ENCODE measurements at regions not wholly inside any gene's neighbourhood (a gene's known extent, or its start where the extent isn't known, plus 50 kb on each side); places are given as distances from the start of the nearest gene placed in this dataset.
A peak's percentile ranks its signal among the peaks of the same experiment; 100 is the strongest.

GRCh38 chr2:139020287-139020686 is 240.1 kb upstream of the NXPH2 start:
- Histone ChIP-seq H3K4me3 (ENCODE audit: control insufficient read depth in 2 of 3, extremely low read depth in 1 of 3, insufficient read depth in 2 of 3, low read depth in 1 of 3, low read length in 3 of 3) (no peak overlapping the region), H3K9me1 (ENCODE audit: control insufficient read depth, extremely low read depth, insufficient read depth, low read length) (no peaks in the 10 kb centered on the region), H3K9ac (ENCODE audit: control insufficient read depth, extremely low read depth, insufficient read depth, low read length) (no peak overlapping the region), H3K36me3 (ENCODE audit: control insufficient read depth in 2 of 2, extremely low read depth in 1 of 2, insufficient read depth in 2 of 2, low read length in 2 of 2) (no peaks in the 10 kb centered on the region), H3K79me2 (ENCODE audit: control insufficient read depth, insufficient read depth, low read length) (no peaks in the 10 kb centered on the region), H3K4me1 (ENCODE audit: control insufficient read depth, extremely low read depth, insufficient read depth, low read length) (no peaks in the 10 kb centered on the region), H3K27ac (ENCODE audit: control insufficient read depth, insufficient read depth, low read length) (no peak overlapping the region), H4K20me1 (ENCODE audit: control insufficient read depth, extremely low read depth, insufficient read depth, low read length) (no peaks in the 10 kb centered on the region), H3K27me3 (ENCODE audit: control insufficient read depth, extremely low read depth, insufficient read depth, low read length) (no peaks in the 10 kb centered on the region), H3K4me2 (ENCODE audit: control insufficient read depth, extremely low read depth, insufficient read depth, low read depth, low read length) (no peak overlapping the region), H3K9me3 (ENCODE audit: control insufficient read depth, low read depth, low read length) (peaks cover 2% of the 10 kb centered on the region), H2AFZ (ENCODE audit: control insufficient read depth, low read length) (no peak overlapping the region)
- dilution Hi-C loops (cut with MboI; ENCODE audit: extremely low pct_ligation_motif_present, low sequenced_read_pairs), result no loop called here
- DNase-seq (ENCODE audit: low read depth, low spot score), result no peak
- peak; percentile 29 for FAIRE-seq
- no peak for TF ChIP-seq EZH2 (IDR thresholded peaks at IDR 0.05; ENCODE audit: low read length)
- TF ChIP-seq, protein P1, sequence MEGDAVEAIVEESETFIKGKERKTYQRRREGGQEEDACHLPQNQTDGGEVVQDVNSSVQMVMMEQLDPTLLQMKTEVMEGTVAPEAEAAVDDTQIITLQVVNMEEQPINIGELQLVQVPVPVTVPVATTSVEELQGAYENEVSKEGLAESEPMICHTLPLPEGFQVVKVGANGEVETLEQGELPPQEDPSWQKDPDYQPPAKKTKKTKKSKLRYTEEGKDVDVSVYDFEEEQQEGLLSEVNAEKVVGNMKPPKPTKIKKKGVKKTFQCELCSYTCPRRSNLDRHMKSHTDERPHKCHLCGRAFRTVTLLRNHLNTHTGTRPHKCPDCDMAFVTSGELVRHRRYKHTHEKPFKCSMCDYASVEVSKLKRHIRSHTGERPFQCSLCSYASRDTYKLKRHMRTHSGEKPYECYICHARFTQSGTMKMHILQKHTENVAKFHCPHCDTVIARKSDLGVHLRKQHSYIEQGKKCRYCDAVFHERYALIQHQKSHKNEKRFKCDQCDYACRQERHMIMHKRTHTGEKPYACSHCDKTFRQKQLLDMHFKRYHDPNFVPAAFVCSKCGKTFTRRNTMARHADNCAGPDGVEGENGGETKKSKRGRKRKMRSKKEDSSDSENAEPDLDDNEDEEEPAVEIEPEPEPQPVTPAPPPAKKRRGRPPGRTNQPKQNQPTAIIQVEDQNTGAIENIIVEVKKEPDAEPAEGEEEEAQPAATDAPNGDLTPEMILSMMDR (optimal IDR thresholded peaks at IDR 0.05 in 1 of 3, IDR thresholded peaks at IDR 0.05 in 1 of 3, conservative IDR thresholded peaks at IDR 0.05 in 1 of 3; ENCODE audit: extremely low read depth in 1 of 3, insufficient read depth in 2 of 3, low read length in 3 of 3), result no peak

DNA sequence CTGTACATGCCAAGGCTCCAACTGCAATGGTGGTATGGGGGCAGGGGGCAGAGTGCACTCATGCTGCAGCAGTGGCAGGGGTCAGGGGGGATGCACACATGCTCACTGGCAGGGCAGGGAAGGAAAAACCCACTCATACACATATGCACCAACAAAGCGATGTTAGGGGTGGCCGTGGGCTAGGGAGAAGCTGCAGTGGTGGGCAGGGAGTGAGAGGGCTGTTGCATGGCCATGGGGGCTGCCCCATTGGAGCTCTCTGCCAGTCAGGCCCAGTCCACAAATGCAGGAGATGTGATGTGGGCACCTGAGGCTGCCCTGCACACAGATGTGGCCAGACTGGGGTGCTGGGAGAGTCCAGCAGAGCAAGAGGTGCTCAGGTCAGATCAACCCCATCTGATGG is 238.1 kb upstream of the NXPH2 start:
- Histone ChIP-seq H3K4me1 (ENCODE audit: control insufficient read depth, extremely low read depth, insufficient read depth, low read length) (no peaks in the 10 kb centered on the region), H3K9ac (ENCODE audit: control insufficient read depth, extremely low read depth, insufficient read depth, low read length) (no peak overlapping the region), H3K4me2 (ENCODE audit: control insufficient read depth, extremely low read depth, insufficient read depth, low read depth, low read length) (no peak overlapping the region), H3K36me3 (ENCODE audit: control insufficient read depth in 2 of 2, extremely low read depth in 1 of 2, insufficient read depth in 2 of 2, low read length in 2 of 2) (no peaks in the 10 kb centered on the region), H3K79me2 (ENCODE audit: control insufficient read depth, insufficient read depth, low read length) (no peaks in the 10 kb centered on the region), H4K20me1 (ENCODE audit: control insufficient read depth, extremely low read depth, insufficient read depth, low read length) (no peaks in the 10 kb centered on the region), H3K9me3 (ENCODE audit: control insufficient read depth, low read depth, low read length) (peaks cover 2% of the 10 kb centered on the region), H3K27me3 (ENCODE audit: control insufficient read depth, extremely low read depth, insufficient read depth, low read length) (no peaks in the 10 kb centered on the region), H2AFZ (ENCODE audit: control insufficient read depth, low read length) (no peak overlapping the region), H3K4me3 (ENCODE audit: control insufficient read depth in 2 of 3, extremely low read depth in 1 of 3, insufficient read depth in 2 of 3, low read depth in 1 of 3, low read length in 3 of 3) (no peak overlapping the region), H3K9me1 (ENCODE audit: control insufficient read depth, extremely low read depth, insufficient read depth, low read length) (no peaks in the 10 kb centered on the region), H3K27ac (ENCODE audit: control insufficient read depth, insufficient read depth, low read length) (no peak overlapping the region)
- no peak for TF ChIP-seq EZH2 (IDR thresholded peaks at IDR 0.05; ENCODE audit: low read length)
- TF ChIP-seq, protein P1 (optimal IDR thresholded peaks at IDR 0.05 in 1 of 3, IDR thresholded peaks at IDR 0.05 in 1 of 3, conservative IDR thresholded peaks at IDR 0.05 in 1 of 3; ENCODE audit: extremely low read depth in 1 of 3, insufficient read depth in 2 of 3, low read length in 3 of 3), result no peak
- DNase-seq (ENCODE audit: low read depth, low spot score), result no peak
- dilution Hi-C loops (cut with MboI; ENCODE audit: extremely low pct_ligation_motif_present, low sequenced_read_pairs), result no loop called here
- FAIRE-seq, result no peak
